NCI-H345 (cell line): ENCODE measurements at regions not wholly inside any gene's neighbourhood (a gene's known extent, or its start where the extent isn't known, plus 50 kb on each side); places are given as distances from the start of the nearest gene placed in this dataset.

Source experiments
- DNase-seq: peaks from one replicate; lab custom pipeline; 2025; lab: John Stamatoyannopoulos, UW

GRCh38 chr2:136215449-136215848 lies 97.5 kb upstream of the CXCR4 start:
- DNase-seq = no peak

- DNase-seq = no peak
Observed at GRCh38 chr2:136214307-136215200, 96.6 kb upstream of the CXCR4 start.

- DNase-seq = no peak
Observed at GRCh38 chr2:136213836-136214235, 95.9 kb upstream of the CXCR4 start.

GRCh38 chr2:136212426-136213378 lies 94.8 kb upstream of the CXCR4 start:
- no peak for DNase-seq

GRCh38 chr2:136211701-136212100 lies 93.8 kb upstream of the CXCR4 start:
- DNase-seq = no peak

- no peak for DNase-seq
Observed at GRCh38 chr2:136210822-136211221, 92.9 kb upstream of the CXCR4 start.

GRCh38 chr2:136210455-136210805 lies 92.5 kb upstream of the CXCR4 start:
- no peak for DNase-seq

GRCh38 chr2:136209561-136210454 lies 91.9 kb upstream of the CXCR4 start:
- DNase-seq = no peak

GRCh38 chr2:136208682-136209420 lies 90.9 kb upstream of the CXCR4 start:
- no peak for DNase-seq

- no peak for DNase-seq
Observed at GRCh38 chr2:136207665-136208064, 89.7 kb upstream of the CXCR4 start.

GRCh38 chr2:136207030-136207623 lies 89.2 kb upstream of the CXCR4 start:
- no peak for DNase-seq

- peak; percentile 86 for DNase-seq
Observed at GRCh38 chr2:136206613-136207012, 88.7 kb upstream of the CXCR4 start.

GRCh38 chr2:136205615-136206014 lies 87.7 kb upstream of the CXCR4 start:
- DNase-seq = no peak

- no peak for DNase-seq
Observed at GRCh38 chr2:136204971-136205370, 87.0 kb upstream of the CXCR4 start.

GRCh38 chr2:136195226-136195625 lies 77.3 kb upstream of the CXCR4 start:
- no peak for DNase-seq

GRCh38 chr2:136191041-136191440 lies 73.1 kb upstream of the CXCR4 start:
- DNase-seq = no peak

- no peak for DNase-seq
Observed at GRCh38 chr2:136189221-136189782, 71.4 kb upstream of the CXCR4 start.

GRCh38 chr2:136188086-136188485 lies 70.1 kb upstream of the CXCR4 start:
- no peak for DNase-seq

- DNase-seq = no peak
Observed at GRCh38 chr2:136185981-136186776, 68.2 kb upstream of the CXCR4 start.

GRCh38 chr2:136183097-136183496 lies 65.1 kb upstream of the CXCR4 start:
- DNase-seq = peak; percentile 27
